A549 (cell line): ENCODE measurements at regions not wholly inside any gene's neighbourhood (a gene's known extent, or its start where the extent isn't known, plus 50 kb on each side); places are given as distances from the start of the nearest gene placed in this dataset.

Source experiments
- BHLHE40 ChIP-seq: IDR thresholded peaks from 2 replicates; pipeline ENCODE4 v1.6.1; 2012; ENCODE audit warnings: low read depth, low read length, inconsistent platforms
- CHD2 ChIP-seq: fragments of 150-350 bp; IDR thresholded peaks from 2 replicates; pipeline ENCODE4 v1.6.1; 2014; ENCODE audit warnings: low read length; ENCODE audit not compliant: partially characterized antibody
- CTCF ChIP-seq: fragments of >200 bp; sonication (Bioruptor Twin); formaldehyde crosslinking; IDR thresholded peaks from 3 replicates; pipeline ENCODE4 v1.5.1; 2016
- EP300 ChIP-seq, 2 experiments: fragments of >200 bp; sonication (Bioruptor Twin); formaldehyde crosslinking; IDR thresholded peaks; 2 replicates in 1 of 2; 3 replicates in 1 of 2; pipeline ENCODE4 v1.6.1; 2016 to 2017
- GATA3 ChIP-seq: IDR thresholded peaks from 2 replicates; pipeline ENCODE4 v1.6.1; 2012; ENCODE audit warnings: borderline replicate concordance
- MAZ ChIP-seq: fragments of 150-350 bp; IDR thresholded peaks from 2 replicates; pipeline ENCODE4 v1.6.1; 2014; ENCODE audit warnings: antibody characterized with exemption, low read depth, low read length, borderline replicate concordance
- MYC ChIP-seq: IDR thresholded peaks from 2 replicates; pipeline ENCODE4 v1.6.1; 2012; ENCODE audit warnings: mild to moderate bottlenecking, inconsistent platforms, low read length, improper control_type of control experiment, borderline replicate concordance
- PBX3 ChIP-seq: IDR thresholded peaks from 2 replicates; pipeline ENCODE4 v1.6.1; 2012
- POLR2A ChIP-seq: IDR thresholded peaks from 2 replicates; pipeline ENCODE4 v1.6.1; 2012; ENCODE audit warnings: mild to moderate bottlenecking, low read length
- REST ChIP-seq: fragments of 200-600 bp; sonication (generic); IDR thresholded peaks from 2 replicates; pipeline ENCODE4 v1.6.1; 2016; ENCODE audit warnings: antibody characterized with exemption, mild to moderate bottlenecking, moderate library complexity
- RNF2 ChIP-seq: fragments of 200-600 bp; sonication (generic); IDR thresholded peaks from 2 replicates; pipeline ENCODE4 v1.6.1; 2016; ENCODE audit warnings: low read depth, mild to moderate bottlenecking, antibody characterized with exemption, moderate library complexity, borderline replicate concordance
- ZSCAN20 ChIP-seq: fragments of 250-450 bp; sonication (Bioruptor Pico); IDR thresholded peaks from 2 replicates; pipeline ENCODE4 v1.8.0; 2022; ENCODE audit warnings: mild to moderate bottlenecking, moderate library complexity

- TF ChIP-seq REST (no peak), CTCF (no peak), EP300 (IDR thresholded peaks at IDR 0.05) (no peak), POLR2A (no peak), MYC (no peak), RNF2 (no peak), MAZ (no peak), ZSCAN20 (CRISPR knock-in tag) (no peak), GATA3 (no peak), CHD2 (no peak), PBX3 (no peak), BHLHE40 (no peak)
Measured at GRCh38 chr1:228983231-228983660, 248.0 kb downstream of the RHOU start.
